ENCODE measurements at regions not wholly inside any gene's neighbourhood (a gene's known extent, or its start where the extent isn't known, plus 50 kb on each side); places are given as distances from the start of the nearest gene placed in this dataset.

- no peak overlapping the region for H3K4me3 ChIP-seq
- no peaks in the 10 kb centered on the region for H3K36me3 ChIP-seq
- no peaks in the 10 kb centered on the region for H3K9me3 ChIP-seq
- no peaks in the 10 kb centered on the region for H3K27me3 ChIP-seq
- no peak overlapping the region for H3K27ac ChIP-seq
- TF ChIP-seq CTCF (IDR thresholded peaks at IDR 0.05), result no peak
- DNase-seq (ENCODE audit: low spot score in 2 of 2), result no peak
- WGBS, 2 donors, result 87 to 94% methylated on average over 2 of the region's 2 CpGs
- peaks cover 0 to 5% (median 0%) of the 10 kb centered on the region in 4 donors for H3K4me1 ChIP-seq
Observed at GRCh38 chr18:55115606-55116005, 156.3 kb upstream of the CCDC68 start.

GRCh38 chr18:55114876-55115275, 155.6 kb upstream of the CCDC68 start:
- Histone ChIP-seq H3K4me1 (peaks cover 0 to 5% (median 0%) of the 10 kb centered on the region in 4 donors), H3K27me3 (no peaks in the 10 kb centered on the region), H3K4me3 (no peak overlapping the region), H3K9me3 (no peaks in the 10 kb centered on the region), H3K27ac (no peak overlapping the region), H3K36me3 (no peaks in the 10 kb centered on the region)
- no peak for DNase-seq (ENCODE audit: low spot score in 2 of 2)
- 42 to 72% methylated on average over 1 of the region's 1 CpG for WGBS, 2 donors
- TF ChIP-seq EP300 (IDR thresholded peaks at IDR 0.05) (no peak), POLR2A (IDR thresholded peaks at IDR 0.05) (no peak), CTCF (IDR thresholded peaks at IDR 0.05) (no peak)

GRCh38 chr18:55113800-55114199, 154.5 kb upstream of the CCDC68 start:
- no peaks in the 10 kb centered on the region for H3K36me3 ChIP-seq
- no peak overlapping the region for H3K4me3 ChIP-seq
- TF ChIP-seq CTCF (IDR thresholded peaks at IDR 0.05) (no peak), EP300 (IDR thresholded peaks at IDR 0.05) (no peak), POLR2A (IDR thresholded peaks at IDR 0.05) (no peak)
- no peak overlapping the region for H3K27ac ChIP-seq
- DNase-seq (ENCODE audit: low spot score in 2 of 2), result no peak
- H3K27me3 ChIP-seq, result no peaks in the 10 kb centered on the region
- WGBS, 2 donors, result 89 to 92% methylated on average over 5 of the region's 5 CpGs
- H3K9me3 ChIP-seq, result no peaks in the 10 kb centered on the region
- H3K4me1 ChIP-seq, result peaks cover 0 to 5% (median 0%) of the 10 kb centered on the region in 4 donors

- Histone ChIP-seq H3K27ac (no peak overlapping the region), H3K4me3 (no peak overlapping the region), H3K9me3 (no peaks in the 10 kb centered on the region), H3K36me3 (no peaks in the 10 kb centered on the region), H3K4me1 (no peaks in the 10 kb centered on the region), H3K27me3 (no peaks in the 10 kb centered on the region)
- no peak for DNase-seq (ENCODE audit: low spot score in 2 of 2)
- TF ChIP-seq EP300 (IDR thresholded peaks at IDR 0.05) (no peak), CTCF (IDR thresholded peaks at IDR 0.05) (no peak), POLR2A (IDR thresholded peaks at IDR 0.05) (no peak)
Observed at GRCh38 chr18:55111271-55111670, 152.0 kb upstream of the CCDC68 start.

GRCh38 chr18:55110436-55110835, 151.2 kb upstream of the CCDC68 start:
- Histone ChIP-seq H3K27me3 (no peaks in the 10 kb centered on the region), H3K4me3 (no peak overlapping the region), H3K4me1 (no peaks in the 10 kb centered on the region), H3K36me3 (no peaks in the 10 kb centered on the region), H3K27ac (no peak overlapping the region), H3K9me3 (no peaks in the 10 kb centered on the region)
- TF ChIP-seq POLR2A (IDR thresholded peaks at IDR 0.05), result no peak
- no peak for TF ChIP-seq CTCF (IDR thresholded peaks at IDR 0.05)
- TF ChIP-seq EP300 (IDR thresholded peaks at IDR 0.05), result peak in 1 of 2 donors; percentile 76
- DNase-seq (ENCODE audit: low spot score in 2 of 2), result no peak
- WGBS, 2 donors, result 29 to 34% methylated on average over 9 of the region's 9 CpGs
